MM.1S (cell line): ENCODE measurements at regions not wholly inside any gene's neighbourhood (a gene's known extent, or its start where the extent isn't known, plus 50 kb on each side); places are given as distances from the start of the nearest gene placed in this dataset.

Experiments
- DNase-seq: peaks from one replicate; pipeline ENCODE4 v3.0.0-alpha.2; 2015
- H2AFZ ChIP-seq: fragments of 300-600 bp; sonication (generic); 2 replicates; pipeline ENCODE4 v1.6.0; 2016; ENCODE audit warnings: antibody characterized with exemption, low read length
- H3F3A ChIP-seq: fragments of 300-600 bp; sonication (generic); 2 replicates; pipeline ENCODE4 v1.6.1; 2016; ENCODE audit warnings: mild to moderate bottlenecking, antibody characterized with exemption, low read length, moderate library complexity, mixed read lengths; ENCODE audit not compliant: insufficient read depth
- H3K27ac ChIP-seq: fragments of 300-600 bp; sonication (generic); 2 replicates; pipeline ENCODE4 v1.5.1; 2016; ENCODE audit warnings: mild to moderate bottlenecking, low read length
- H3K27me3 ChIP-seq: fragments of 300-600 bp; sonication (generic); replicated peaks from 2 replicates; pipeline ENCODE4 v1.6.0; 2016; ENCODE audit warnings: low read length; ENCODE audit not compliant: insufficient read depth
- H3K36me3 ChIP-seq: fragments of 300-600 bp; sonication (generic); replicated peaks from 2 replicates; pipeline ENCODE4 v1.6.1; 2016; ENCODE audit warnings: mild to moderate bottlenecking, low read length, mixed read lengths; ENCODE audit not compliant: insufficient read depth
- H3K4me1 ChIP-seq: fragments of 300-600 bp; sonication (generic); 2 replicates; pipeline ENCODE4 v1.6.1; 2016; ENCODE audit warnings: low read length, mixed read lengths
- H3K4me2 ChIP-seq: fragments of 300-600 bp; sonication (generic); 2 replicates; pipeline ENCODE4 v1.6.0; 2016; ENCODE audit warnings: low read depth, low read length
- H3K4me3 ChIP-seq: fragments of 300-600 bp; sonication (generic); 2 replicates; pipeline ENCODE4 v1.5.1; 2016; ENCODE audit warnings: low read length, mixed read lengths
- H3K79me2 ChIP-seq: fragments of 300-600 bp; sonication (generic); 2 replicates; pipeline ENCODE4 v1.6.1; 2016; ENCODE audit warnings: mixed run types, low read length, mixed read lengths
- H3K9ac ChIP-seq: fragments of 300-600 bp; sonication (generic); 2 replicates; pipeline ENCODE4 v1.6.1; 2016; ENCODE audit warnings: low read length, mixed read lengths
- H3K9me2 ChIP-seq: fragments of 300-600 bp; sonication (generic); replicated peaks from 2 replicates; pipeline ENCODE4 v1.6.1; 2016; ENCODE audit warnings: mild to moderate bottlenecking, low read length, mixed read lengths; ENCODE audit not compliant: insufficient read depth
- H3K9me3 ChIP-seq: fragments of 300-600 bp; sonication (generic); replicated peaks from 2 replicates; pipeline ENCODE4 v1.6.1; 2016; ENCODE audit warnings: mild to moderate bottlenecking, low read length, mixed read lengths; ENCODE audit not compliant: insufficient read depth
- H4K20me1 ChIP-seq: fragments of 300-600 bp; sonication (generic); 2 replicates; pipeline ENCODE4 v1.6.1; 2016; ENCODE audit warnings: mild to moderate bottlenecking, low read length, moderate library complexity, mixed read lengths; ENCODE audit not compliant: insufficient read depth
- CTCF ChIP-seq: fragments of 300-600 bp; sonication (generic); IDR thresholded peaks from 2 replicates; pipeline ENCODE4 v1.5.1; 2016; ENCODE audit warnings: antibody characterized with exemption, low read length, mixed read lengths
- EZH2 ChIP-seq: fragments of 300-600 bp; sonication (generic); optimal IDR thresholded peaks from 2 replicates; pipeline ENCODE3; 2017; ENCODE audit warnings: low read depth, mild to moderate bottlenecking, antibody characterized with exemption, low read length, mixed read lengths
- EZH2phosphoT487 ChIP-seq: fragments of 300-600 bp; sonication (generic); IDR thresholded peaks from 2 replicates; pipeline ENCODE4 v1.6.1; 2018; ENCODE audit warnings: antibody characterized with exemption, low read length

GRCh38 chr2:89767572-89768435 is 1076.3 kb downstream of the RPIA start:
- TF ChIP-seq EZH2 (no peak), EZH2phosphoT487 (no peak), CTCF (no peak)
- Histone ChIP-seq H3K27ac (no peak overlapping the region), H2AFZ (no peak overlapping the region), H3K27me3 (no peaks in the 10 kb centered on the region), H3K4me2 (no peak overlapping the region), H3K36me3 (no peaks in the 10 kb centered on the region), H4K20me1 (no peaks in the 10 kb centered on the region), H3K79me2 (no peaks in the 10 kb centered on the region), H3K9ac (no peak overlapping the region), H3K4me3 (no peak overlapping the region), H3K9me2 (no peaks in the 10 kb centered on the region), H3K4me1 (no peaks in the 10 kb centered on the region), H3K9me3 (no peaks in the 10 kb centered on the region), H3F3A (no peaks in the 10 kb centered on the region)
- DNase-seq, result no peak

DNA sequence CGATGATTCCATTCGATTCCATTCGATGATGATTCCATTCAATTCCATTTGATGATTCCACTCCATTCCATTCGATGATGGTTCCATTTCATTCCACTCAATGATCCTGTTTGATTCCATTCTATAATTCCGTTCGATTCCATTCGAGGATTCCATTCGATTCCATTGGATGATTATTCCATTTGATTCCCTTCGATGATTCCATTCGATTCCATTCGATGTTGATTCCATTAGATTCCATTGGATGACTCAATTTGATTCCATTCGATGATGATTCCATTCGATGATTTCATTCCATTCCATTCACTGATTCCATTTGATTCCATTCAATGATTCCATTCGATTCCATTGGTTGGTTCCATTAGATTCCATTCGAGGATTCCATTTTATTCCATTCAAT is 1084.4 kb downstream of the RPIA start:
- Histone ChIP-seq H3K9me2 (no peaks in the 10 kb centered on the region), H2AFZ (no peak overlapping the region), H3K27ac (no peak overlapping the region), H3K36me3 (no peaks in the 10 kb centered on the region), H4K20me1 (no peaks in the 10 kb centered on the region), H3K27me3 (no peaks in the 10 kb centered on the region), H3K4me1 (no peaks in the 10 kb centered on the region), H3K9me3 (no peaks in the 10 kb centered on the region), H3K4me3 (no peak overlapping the region), H3K79me2 (no peaks in the 10 kb centered on the region), H3F3A (no peaks in the 10 kb centered on the region), H3K4me2 (no peak overlapping the region), H3K9ac (no peak overlapping the region)
- TF ChIP-seq EZH2, result no peak
- no peak for TF ChIP-seq EZH2phosphoT487
- TF ChIP-seq CTCF, result no peak
- no peak for DNase-seq

DNA sequence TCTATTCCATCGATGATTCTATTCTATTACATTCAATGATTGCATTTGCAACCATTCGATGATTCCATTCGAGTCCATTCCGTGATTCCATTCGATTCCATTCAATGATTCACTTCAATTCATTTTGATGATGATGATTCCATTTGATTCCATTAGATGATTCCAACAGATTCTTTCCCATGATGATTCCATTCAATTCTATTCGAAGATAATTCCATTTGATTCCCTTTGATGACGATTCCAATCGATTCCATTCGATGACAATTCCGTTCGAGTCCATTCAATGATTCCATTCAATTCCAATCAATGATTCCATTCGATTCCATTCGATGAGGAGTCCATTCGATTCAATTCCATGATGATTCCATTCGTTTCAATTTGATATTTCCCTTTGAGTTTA is 1088.8 kb downstream of the RPIA start:
- H3K4me3 ChIP-seq, result no peak overlapping the region
- H3K27ac ChIP-seq, result no peak overlapping the region
- no peaks in the 10 kb centered on the region for H3K9me3 ChIP-seq
- H3K9me2 ChIP-seq, result no peaks in the 10 kb centered on the region
- DNase-seq, result no peak
- H3K36me3 ChIP-seq, result no peaks in the 10 kb centered on the region
- no peak overlapping the region for H3K9ac ChIP-seq
- H2AFZ ChIP-seq, result no peak overlapping the region
- H3K27me3 ChIP-seq, result no peaks in the 10 kb centered on the region; the same call in 1 of the 2 replicates
- TF ChIP-seq CTCF, result no peak
- H3K4me1 ChIP-seq, result no peaks in the 10 kb centered on the region
- H3K79me2 ChIP-seq, result no peaks in the 10 kb centered on the region
- H3F3A ChIP-seq, result no peaks in the 10 kb centered on the region
- H3K4me2 ChIP-seq, result no peak overlapping the region
- no peaks in the 10 kb centered on the region for H4K20me1 ChIP-seq
